Suprapubic skin (tissue), 3 donors: ENCODE measurements at regions not wholly inside any gene's neighbourhood (a gene's known extent, or its start where the extent isn't known, plus 50 kb on each side); places are given as distances from the start of the nearest gene placed in this dataset.

Experiments
- CTCF ChIP-seq, 2 donors: fragments of 200-600 bp in 1 of 2; fragments of 450-650 bp in 1 of 2; sonication (generic) in 1 of 2; IDR thresholded peaks; one replicate each; pipeline ENCODE4 v1.5.1; 2016 to 2019; ENCODE audit warnings: antibody characterized with exemption in 2 of 2, mild to moderate bottlenecking in 1 of 2, moderate library complexity in 1 of 2
- POLR2A ChIP-seq, 2 donors: fragments of 450-650 bp; IDR thresholded peaks; one replicate each; pipeline ENCODE4 v1.6.1; 2017; ENCODE audit warnings: antibody characterized with exemption in 2 of 2, mild to moderate bottlenecking in 2 of 2, moderate library complexity in 2 of 2

GRCh38 chr4:81773557-81773956 is 301.9 kb upstream of the RASGEF1B start:
- TF ChIP-seq CTCF (IDR thresholded peaks at IDR 0.05) (no peak), POLR2A (IDR thresholded peaks at IDR 0.05) (no peak)
